ENCODE measurements at regions not wholly inside any gene's neighbourhood (a gene's known extent, or its start where the extent isn't known, plus 50 kb on each side); places are given as distances from the start of the nearest gene placed in this dataset.

- no peak overlapping the region for H3K14ac ChIP-seq (ENCODE audit: low read length in 2 of 2)
- H3K36me3 ChIP-seq (ENCODE audit: control insufficient read depth in 1 of 2, insufficient read depth in 2 of 2, low read depth in 1 of 2, low read length in 2 of 2): no peaks in the 10 kb centered on the region
- H3K4me2 ChIP-seq (ENCODE audit: low read length, poor library complexity, severe bottlenecking): no peak overlapping the region
- no peak overlapping the region for H3K4me3 ChIP-seq (ENCODE audit: insufficient read depth in 1 of 2, low read depth in 1 of 2, low read length in 2 of 2)
- no peak for DNase-seq
- H3K9ac ChIP-seq (ENCODE audit: low read length): no peak overlapping the region
- no peak overlapping the region for H2AK5ac ChIP-seq (ENCODE audit: low read length, severe bottlenecking)
- H2BK120ac ChIP-seq (ENCODE audit: low read depth, low read length): no peak overlapping the region
- H3K9me3 ChIP-seq (ENCODE audit: control insufficient read depth, low read length): no peaks in the 10 kb centered on the region
- H3K4ac ChIP-seq (ENCODE audit: low read depth in 1 of 2, low read length in 2 of 2): no peak overlapping the region
- H2BK15ac ChIP-seq (ENCODE audit: low read depth, poor library complexity, severe bottlenecking): no peak overlapping the region
- H4K8ac ChIP-seq (ENCODE audit: low read length): no peak overlapping the region
- H2BK5ac ChIP-seq (ENCODE audit: low read depth, low read length, poor library complexity, severe bottlenecking): no peak overlapping the region
- no peak overlapping the region for H2AFZ ChIP-seq (ENCODE audit: low read depth, low read length)
- no peaks in the 10 kb centered on the region for H3K79me1 ChIP-seq (replicated peaks; ENCODE audit: low read length, poor library complexity, severe bottlenecking)
- no peak overlapping the region for H2BK12ac ChIP-seq (ENCODE audit: low read length in 2 of 2)
- H3K4me1 ChIP-seq (ENCODE audit: control insufficient read depth, insufficient read depth, low read depth, low read length): no peaks in the 10 kb centered on the region
- H3K27ac ChIP-seq (ENCODE audit: low read length, poor library complexity, severe bottlenecking): no peak overlapping the region
- 80% methylated on average over 1 of the region's 2 CpGs for WGBS
- H3K27me3 ChIP-seq (ENCODE audit: control insufficient read depth in 1 of 2, insufficient read depth in 1 of 2, low read length in 2 of 2): peaks cover 4 to 23% of the 10 kb centered on the region in 2 experiments
- H3K18ac ChIP-seq (ENCODE audit: low read depth in 1 of 2, low read length in 2 of 2): no peak overlapping the region
- no peak overlapping the region for H3K23ac ChIP-seq (ENCODE audit: low read length in 2 of 2)
- H4K91ac ChIP-seq (ENCODE audit: low read length): no peak overlapping the region
These were observed 152.9 kb upstream of the CPM start for GRCh38 chr12:69085852-69086251.

DNA sequence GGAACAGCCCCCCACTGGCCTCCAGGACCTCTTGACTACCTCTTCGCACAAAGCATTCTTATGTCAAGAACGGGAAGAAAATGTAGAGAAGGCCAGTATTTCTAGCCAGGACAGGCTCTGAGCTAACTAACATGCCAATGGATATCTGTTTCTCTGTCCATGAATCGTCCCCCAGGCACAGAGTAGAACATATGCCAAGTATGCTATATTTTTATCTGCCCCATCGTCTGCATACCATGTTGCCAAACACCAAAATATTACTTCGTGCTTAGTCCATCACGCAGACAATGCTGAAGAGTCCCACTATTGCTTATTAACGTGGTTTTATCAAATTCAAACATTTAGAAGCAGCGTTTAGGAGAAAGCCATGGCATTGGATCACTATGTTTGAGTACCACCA lies 151.4 kb upstream of the CPSF6 start:
- Histone ChIP-seq H4K8ac (ENCODE audit: low read length) (no peak overlapping the region), H3K27me3 (ENCODE audit: control insufficient read depth in 1 of 2, insufficient read depth in 1 of 2, low read length in 2 of 2) (peaks cover 19 to 27% of the 10 kb centered on the region in 2 experiments), H3K4ac (ENCODE audit: low read depth in 1 of 2, low read length in 2 of 2) (no peak overlapping the region), H3K9ac (ENCODE audit: low read length) (no peak overlapping the region), H3K14ac (ENCODE audit: low read length in 2 of 2) (no peak overlapping the region), H2AFZ (ENCODE audit: low read depth, low read length) (no peak overlapping the region), H3K4me3 (ENCODE audit: insufficient read depth in 1 of 2, low read depth in 1 of 2, low read length in 2 of 2) (no peak overlapping the region), H3K18ac (ENCODE audit: low read depth in 1 of 2, low read length in 2 of 2) (no peak overlapping the region), H2BK12ac (ENCODE audit: low read length in 2 of 2) (no peak overlapping the region), H3K4me1 (ENCODE audit: control insufficient read depth, insufficient read depth, low read depth, low read length) (no peaks in the 10 kb centered on the region), H3K23ac (ENCODE audit: low read length in 2 of 2) (no peak overlapping the region), H3K36me3 (ENCODE audit: control insufficient read depth in 1 of 2, insufficient read depth in 2 of 2, low read depth in 1 of 2, low read length in 2 of 2) (no peaks in the 10 kb centered on the region), H3K9me3 (ENCODE audit: control insufficient read depth, low read length) (no peaks in the 10 kb centered on the region), H3K79me1 (replicated peaks; ENCODE audit: low read length, poor library complexity, severe bottlenecking) (no peaks in the 10 kb centered on the region), H3K4me2 (ENCODE audit: low read length, poor library complexity, severe bottlenecking) (no peak overlapping the region), H2BK15ac (ENCODE audit: low read depth, poor library complexity, severe bottlenecking) (no peak overlapping the region), H2BK120ac (ENCODE audit: low read depth, low read length) (no peak overlapping the region), H4K91ac (ENCODE audit: low read length) (no peak overlapping the region), H3K27ac (ENCODE audit: low read length, poor library complexity, severe bottlenecking) (no peak overlapping the region), H2AK5ac (ENCODE audit: low read length, severe bottlenecking) (no peak overlapping the region), H2BK5ac (ENCODE audit: low read depth, low read length, poor library complexity, severe bottlenecking) (no peak overlapping the region)
- 74% methylated on average over 8 of the region's 8 CpGs for WGBS
- DNase-seq: no peak

DNA sequence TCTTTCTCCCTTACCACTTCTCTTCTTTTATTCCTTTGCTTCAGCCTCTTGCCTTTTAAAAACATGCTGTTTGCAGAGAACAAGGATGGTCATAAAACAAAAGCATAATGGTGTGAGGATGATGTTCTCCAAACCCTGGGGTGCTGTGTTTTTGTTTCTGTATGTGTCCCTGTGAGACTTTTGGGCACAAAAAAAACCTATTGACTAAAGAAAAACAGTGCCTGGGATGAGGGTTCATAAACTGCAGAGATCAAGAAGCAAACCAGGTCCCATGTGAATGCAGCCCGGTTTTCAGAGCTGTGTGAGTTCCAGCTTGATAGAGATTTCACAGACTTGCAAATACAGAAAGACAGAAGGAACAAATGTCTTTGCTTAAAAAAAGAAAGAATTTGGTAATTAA lies 148.6 kb upstream of the CPSF6 start:
- Histone ChIP-seq H3K79me1 (replicated peaks; ENCODE audit: low read length, poor library complexity, severe bottlenecking) (no peaks in the 10 kb centered on the region), H3K27ac (ENCODE audit: low read length, poor library complexity, severe bottlenecking) (no peak overlapping the region), H3K36me3 (ENCODE audit: control insufficient read depth in 1 of 2, insufficient read depth in 2 of 2, low read depth in 1 of 2, low read length in 2 of 2) (no peaks in the 10 kb centered on the region), H3K9ac (ENCODE audit: low read length) (no peak overlapping the region), H3K4me1 (ENCODE audit: control insufficient read depth, insufficient read depth, low read depth, low read length) (no peaks in the 10 kb centered on the region), H4K91ac (ENCODE audit: low read length) (no peak overlapping the region), H4K8ac (ENCODE audit: low read length) (no peak overlapping the region), H2AFZ (ENCODE audit: low read depth, low read length) (no peak overlapping the region), H3K9me3 (ENCODE audit: control insufficient read depth, low read length) (no peaks in the 10 kb centered on the region), H3K18ac (ENCODE audit: low read depth in 1 of 2, low read length in 2 of 2) (no peak overlapping the region), H3K27me3 (ENCODE audit: control insufficient read depth in 1 of 2, insufficient read depth in 1 of 2, low read length in 2 of 2) (peaks cover 19 to 34% of the 10 kb centered on the region in 2 experiments), H3K4me3 (ENCODE audit: insufficient read depth in 1 of 2, low read depth in 1 of 2, low read length in 2 of 2) (no peak overlapping the region), H2BK12ac (ENCODE audit: low read length in 2 of 2) (no peak overlapping the region), H3K23ac (ENCODE audit: low read length in 2 of 2) (no peak overlapping the region), H3K4ac (ENCODE audit: low read depth in 1 of 2, low read length in 2 of 2) (no peak overlapping the region), H3K4me2 (ENCODE audit: low read length, poor library complexity, severe bottlenecking) (no peak overlapping the region), H2BK15ac (ENCODE audit: low read depth, poor library complexity, severe bottlenecking) (no peak overlapping the region), H2BK5ac (ENCODE audit: low read depth, low read length, poor library complexity, severe bottlenecking) (no peak overlapping the region), H3K14ac (ENCODE audit: low read length in 2 of 2) (no peak overlapping the region), H2BK120ac (ENCODE audit: low read depth, low read length) (no peak overlapping the region), H2AK5ac (ENCODE audit: low read length, severe bottlenecking) (no peak overlapping the region)
- 62% methylated on average over 1 of the region's 1 CpG for WGBS
- no peak for DNase-seq

DNA sequence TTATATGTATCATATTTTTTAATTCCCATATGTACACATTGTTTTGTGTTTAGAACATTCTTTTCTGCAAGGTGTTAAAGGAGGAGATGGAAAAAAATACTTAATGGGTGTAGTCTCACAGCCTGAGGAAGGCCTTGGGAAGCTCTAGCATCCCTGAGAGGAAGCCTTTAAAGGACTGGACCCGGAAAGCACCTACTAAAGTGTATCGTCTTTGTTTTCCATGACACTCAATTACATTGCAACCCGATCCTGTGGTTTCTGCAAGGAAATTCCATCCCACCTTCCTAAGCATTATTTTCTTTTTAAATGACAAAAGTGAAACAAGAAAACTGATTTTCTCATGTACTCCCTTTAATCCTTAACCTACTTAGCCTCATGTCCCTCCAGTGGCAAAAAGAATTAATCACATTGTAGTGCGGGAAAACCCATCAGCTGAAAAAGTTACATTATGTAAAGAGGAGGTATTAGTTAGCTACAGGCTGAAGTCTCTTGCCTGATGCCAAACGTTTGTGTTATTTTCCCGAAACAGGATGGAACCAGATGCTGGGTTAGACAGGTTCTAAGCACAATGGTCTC lies 147.8 kb upstream of the CPSF6 start:
- WGBS: 69% methylated on average over 6 of the region's 6 CpGs
- Histone ChIP-seq H3K18ac (ENCODE audit: low read depth in 1 of 2, low read length in 2 of 2) (no peak overlapping the region), H3K23ac (ENCODE audit: low read length in 2 of 2) (no peak overlapping the region), H3K4me2 (ENCODE audit: low read length, poor library complexity, severe bottlenecking) (no peak overlapping the region), H2BK120ac (ENCODE audit: low read depth, low read length) (no peak overlapping the region), H3K27ac (ENCODE audit: low read length, poor library complexity, severe bottlenecking) (no peak overlapping the region), H2BK12ac (ENCODE audit: low read length in 2 of 2) (no peak overlapping the region), H3K9ac (ENCODE audit: low read length) (no peak overlapping the region), H3K36me3 (ENCODE audit: control insufficient read depth in 1 of 2, insufficient read depth in 2 of 2, low read depth in 1 of 2, low read length in 2 of 2) (no peaks in the 10 kb centered on the region), H3K4ac (ENCODE audit: low read depth in 1 of 2, low read length in 2 of 2) (no peak overlapping the region), H2AFZ (ENCODE audit: low read depth, low read length) (no peak overlapping the region), H2BK15ac (ENCODE audit: low read depth, poor library complexity, severe bottlenecking) (no peak overlapping the region), H3K4me1 (ENCODE audit: control insufficient read depth, insufficient read depth, low read depth, low read length) (no peaks in the 10 kb centered on the region), H2AK5ac (ENCODE audit: low read length, severe bottlenecking) (no peak overlapping the region), H2BK5ac (ENCODE audit: low read depth, low read length, poor library complexity, severe bottlenecking) (no peak overlapping the region), H3K4me3 (ENCODE audit: insufficient read depth in 1 of 2, low read depth in 1 of 2, low read length in 2 of 2) (no peak overlapping the region), H3K79me1 (replicated peaks; ENCODE audit: low read length, poor library complexity, severe bottlenecking) (no peaks in the 10 kb centered on the region), H4K8ac (ENCODE audit: low read length) (no peak overlapping the region), H3K9me3 (ENCODE audit: control insufficient read depth, low read length) (no peaks in the 10 kb centered on the region), H3K27me3 (ENCODE audit: control insufficient read depth in 1 of 2, insufficient read depth in 1 of 2, low read length in 2 of 2) (peaks cover 19 to 35% of the 10 kb centered on the region in 2 experiments), H4K91ac (ENCODE audit: low read length) (no peak overlapping the region), H3K14ac (ENCODE audit: low read length in 2 of 2) (no peak overlapping the region)
- no peak for DNase-seq

Measured in mesenchymal stem cell (in vitro differentiated cells and primary cell).